HEK293 (cell line): ENCODE measurements at regions not wholly inside any gene's neighbourhood (a gene's known extent, or its start where the extent isn't known, plus 50 kb on each side); places are given as distances from the start of the nearest gene placed in this dataset.

Experiments used
- CTCF ChIA-PET: fragments of 350-600 bp; formaldehyde crosslinking; extraction: SDS; loops from one replicate; lab custom pipeline; 2021; ENCODE audit warnings: antibody characterized with exemption; lab: Yijun Ruan, JAX
- POLR2A ChIA-PET: fragments of 300-600 bp; formaldehyde crosslinking; extraction: SDS; loops from one replicate; lab custom pipeline; 2020; ENCODE audit warnings: antibody characterized with exemption, inconsistent platforms; lab: Yijun Ruan, JAX
- H3K27ac ChIP-seq: fragments of 200-500 bp; sonication (Bioruptor generic); 2 replicates; pipeline ENCODE4 v1.5.1; 2014; ENCODE audit warnings: low read depth, low read length, control low read depth, inconsistent platforms; ENCODE audit errors: extremely low read depth
- H3K36me3 ChIP-seq, 2 experiments: fragments of 200-500 bp in 1 of 2; sonication (Bioruptor generic) in 1 of 2; 1 replicate in 1 of 2; 2 replicates in 1 of 2; pipeline ENCODE4 v1.5.1; 2014 to 2017; ENCODE audit warnings: inconsistent platforms in 2 of 2, low read length in 2 of 2; ENCODE audit not compliant: control insufficient read depth in 2 of 2, insufficient read depth in 1 of 2
- H3K4me1 ChIP-seq: fragments of 200-500 bp; sonication (Bioruptor generic); 2 replicates; pipeline ENCODE4 v1.5.1; 2014; ENCODE audit warnings: mild to moderate bottlenecking, low read length, inconsistent platforms; ENCODE audit not compliant: control insufficient read depth, insufficient read depth
- H3K4me3 ChIP-seq: 2 replicates; pipeline ENCODE4 v1.5.1; 2011; ENCODE audit warnings: low read depth, mild to moderate bottlenecking, control low read depth, low read length, moderate library complexity
- H3K9me3 ChIP-seq: fragments of 200-500 bp; sonication (Bioruptor generic); 2 replicates; pipeline ENCODE4 v1.5.1; 2014; ENCODE audit warnings: low read depth, low read length, inconsistent platforms; ENCODE audit not compliant: control insufficient read depth, insufficient read depth
- BCL11B ChIP-seq: fragments of 450-650 bp; formaldehyde crosslinking; IDR thresholded peaks from 2 replicates; pipeline ENCODE4 v1.5.1; 2016; ENCODE audit warnings: low read depth, missing biosample characterization, missing genetic modification characterization
- SP7 ChIP-seq: fragments of 450-650 bp; formaldehyde crosslinking; IDR thresholded peaks from 2 replicates; pipeline ENCODE4 v1.5.1; 2016; ENCODE audit warnings: missing biosample characterization, missing genetic modification characterization
- ZNF146 ChIP-seq: fragments of 450-650 bp; formaldehyde crosslinking; IDR thresholded peaks from 2 replicates; pipeline ENCODE4 v1.5.1; 2016; ENCODE audit warnings: missing biosample characterization, missing genetic modification characterization
- ZNF248 ChIP-seq: fragments of 450-650 bp; formaldehyde crosslinking; IDR thresholded peaks from 2 replicates; pipeline ENCODE4 v1.5.1; 2017; ENCODE audit warnings: missing biosample characterization, missing genetic modification characterization
- ZNF266 ChIP-seq: fragments of 450-650 bp; formaldehyde crosslinking; IDR thresholded peaks from 2 replicates; pipeline ENCODE4 v1.5.1; 2016; ENCODE audit warnings: missing biosample characterization, missing genetic modification characterization, low read depth
- ZNF37A ChIP-seq: fragments of 450-650 bp; IDR thresholded peaks from 2 replicates; pipeline ENCODE4 v1.5.1; 2018; ENCODE audit warnings: missing biosample characterization, missing genetic modification characterization
- ZNF404 ChIP-seq: fragments of 450-650 bp; formaldehyde crosslinking; IDR thresholded peaks from 2 replicates; pipeline ENCODE4 v1.5.1; 2017; ENCODE audit warnings: missing biosample characterization, missing genetic modification characterization
- ZNF558 ChIP-seq: fragments of 450-650 bp; formaldehyde crosslinking; IDR thresholded peaks from 2 replicates; pipeline ENCODE4 v1.5.1; 2016; ENCODE audit warnings: missing biosample characterization, missing genetic modification characterization
- ZNF624 ChIP-seq: fragments of 450-650 bp; formaldehyde crosslinking; IDR thresholded peaks from 2 replicates; pipeline ENCODE4 v1.5.1; 2017; ENCODE audit warnings: missing biosample characterization, missing genetic modification characterization
- ZNF677 ChIP-seq: fragments of 450-650 bp; IDR thresholded peaks from 2 replicates; pipeline ENCODE4 v1.5.0; 2018; ENCODE audit warnings: missing biosample characterization, mild to moderate bottlenecking, missing genetic modification characterization, moderate library complexity
- ZNF747 ChIP-seq: fragments of 450-650 bp; formaldehyde crosslinking; IDR thresholded peaks from 2 replicates; pipeline ENCODE4 v1.5.1; 2016; ENCODE audit warnings: missing biosample characterization, missing genetic modification characterization
- ZSCAN16 ChIP-seq: fragments of 450-650 bp; formaldehyde crosslinking; IDR thresholded peaks from 2 replicates; pipeline ENCODE4 v1.5.1; 2016; ENCODE audit warnings: missing biosample characterization, missing genetic modification characterization
- ZSCAN23 ChIP-seq: fragments of 450-650 bp; formaldehyde crosslinking; IDR thresholded peaks from 2 replicates; pipeline ENCODE4 v1.5.1; 2016; ENCODE audit warnings: missing biosample characterization, missing genetic modification characterization
- TF ChIP-seq, protein P1 (sequence below): fragments of 450-650 bp; formaldehyde crosslinking; IDR thresholded peaks from 2 replicates; pipeline ENCODE4 v1.5.1; 2016; ENCODE audit warnings: missing biosample characterization, missing genetic modification characterization
- TF ChIP-seq, protein P2 (sequence below): fragments of 450-650 bp; formaldehyde crosslinking; IDR thresholded peaks from 2 replicates; pipeline ENCODE4 v1.5.1; 2016; ENCODE audit warnings: missing biosample characterization, missing genetic modification characterization
- TF ChIP-seq, protein P3 (sequence below): fragments of 450-650 bp; formaldehyde crosslinking; IDR thresholded peaks from 2 replicates; pipeline ENCODE4; 2016; ENCODE audit warnings: missing biosample characterization, missing genetic modification characterization
- TF ChIP-seq, protein P4 (sequence below): fragments of 450-650 bp; formaldehyde crosslinking; conservative IDR thresholded peaks from 2 replicates; pipeline ENCODE4 v1.5.1; 2016; ENCODE audit warnings: low read depth, missing biosample characterization, missing genetic modification characterization
- TF ChIP-seq, protein P5 (sequence below): fragments of 450-650 bp; formaldehyde crosslinking; IDR thresholded peaks from 2 replicates; pipeline ENCODE4 v1.5.1; 2016; ENCODE audit warnings: missing biosample characterization, missing genetic modification characterization

DNA sequence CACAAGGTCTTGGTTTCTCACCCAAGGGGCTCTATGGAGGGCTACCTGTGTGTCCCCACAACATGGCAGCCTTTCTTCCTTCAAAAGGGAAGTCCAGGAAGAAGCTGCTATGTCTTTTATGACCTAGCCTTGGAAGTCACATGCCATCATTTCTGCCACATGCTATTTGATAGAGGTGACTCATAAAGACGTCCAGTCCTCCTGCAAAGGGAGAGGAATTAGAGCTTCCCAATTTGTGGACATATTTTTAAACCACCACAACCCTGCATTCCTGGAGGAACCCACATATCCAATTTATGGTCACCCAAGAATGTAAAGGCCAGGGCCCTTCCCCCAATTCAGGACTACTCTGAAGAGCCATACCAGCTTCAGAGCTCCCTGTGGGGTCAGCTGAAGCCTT lies 246.2 kb downstream of the CYP26B1 start:
- CTCF ChIA-PET, result interaction anchor here (0.6 to 2.0 kb wide), 5 partner anchors 12 to 1365 kb away, joined by 3 to 5 read pairs (median 3); no protein-coding TSS in a partner anchor

DNA sequence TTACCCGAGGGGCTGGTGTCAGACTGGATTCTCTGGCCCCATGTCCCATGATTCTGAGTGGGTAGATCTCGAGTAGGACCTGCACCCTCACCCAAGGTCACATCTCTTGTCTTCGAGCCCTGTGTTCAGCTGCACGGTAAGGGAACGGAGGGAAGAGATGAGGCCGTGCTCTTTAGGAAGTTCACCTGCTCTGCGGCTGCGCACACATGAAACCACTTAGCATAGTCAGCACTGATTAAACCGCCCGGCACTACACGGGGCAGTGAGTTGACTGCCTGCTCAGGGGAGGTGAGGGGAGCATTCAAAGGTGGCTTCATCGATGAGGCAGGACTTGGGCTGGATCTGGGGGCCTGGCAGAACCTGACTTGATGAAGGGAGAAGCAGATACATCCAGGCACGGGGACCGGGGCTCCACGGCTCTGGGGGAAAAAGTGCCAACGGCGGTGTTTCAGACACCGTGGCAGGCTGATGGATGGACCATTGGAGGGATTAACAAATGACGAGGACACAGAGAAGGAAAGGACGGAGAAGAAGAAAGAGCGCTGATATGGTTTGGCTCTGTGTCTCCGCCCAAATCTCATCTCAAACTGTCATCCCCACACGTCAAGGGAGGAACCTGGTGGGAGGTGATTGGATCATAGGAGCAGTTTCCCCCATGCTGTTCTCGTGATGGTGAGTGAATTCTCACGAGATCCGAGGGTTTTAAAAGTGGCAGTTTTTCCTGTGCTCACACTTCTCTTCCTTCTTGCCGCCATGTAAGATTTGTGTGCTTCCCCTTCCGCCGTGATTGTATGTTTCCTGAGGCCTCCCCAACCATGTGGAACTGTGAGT lies 248.6 kb downstream of the CYP26B1 start:
- H3K27ac ChIP-seq, result no peak overlapping the region
- H3K4me3 ChIP-seq, result no peak overlapping the region
- TF ChIP-seq BCL11B (tag by site-specific recombination) (no peak), ZNF558 (tag by site-specific recombination) (no peak), ZNF146 (tag by site-specific recombination) (no peak), ZSCAN23 (tag by site-specific recombination) (no peak), SP7 (tag by site-specific recombination) (no peak), ZNF624 (tag by site-specific recombination) (no peak), ZNF747 (tag by site-specific recombination) (no peak), ZNF248 (tag by site-specific recombination) (no peak)
- no peaks in the 10 kb centered on the region for H3K9me3 ChIP-seq
- ChIA-PET POLR2A (no interaction called here), CTCF (interaction anchor here (0.6 kb wide), 1 partner anchor 654 kb away, joined by 3 read pairs; no protein-coding TSS in a partner anchor)
- no peaks in the 10 kb centered on the region for H3K36me3 ChIP-seq
- no peaks in the 10 kb centered on the region for H3K4me1 ChIP-seq

More for the DNA sequence above, 246.2 kb downstream of the CYP26B1 start:
- Histone ChIP-seq H3K9me3 (no peaks in the 10 kb centered on the region; the same call in 1 of the 2 replicates), H3K36me3 (no peaks in the 10 kb centered on the region), H3K4me1 (no peaks in the 10 kb centered on the region), H3K27ac (no peak overlapping the region), H3K4me3 (no peak overlapping the region)
- TF ChIP-seq, protein P1, sequence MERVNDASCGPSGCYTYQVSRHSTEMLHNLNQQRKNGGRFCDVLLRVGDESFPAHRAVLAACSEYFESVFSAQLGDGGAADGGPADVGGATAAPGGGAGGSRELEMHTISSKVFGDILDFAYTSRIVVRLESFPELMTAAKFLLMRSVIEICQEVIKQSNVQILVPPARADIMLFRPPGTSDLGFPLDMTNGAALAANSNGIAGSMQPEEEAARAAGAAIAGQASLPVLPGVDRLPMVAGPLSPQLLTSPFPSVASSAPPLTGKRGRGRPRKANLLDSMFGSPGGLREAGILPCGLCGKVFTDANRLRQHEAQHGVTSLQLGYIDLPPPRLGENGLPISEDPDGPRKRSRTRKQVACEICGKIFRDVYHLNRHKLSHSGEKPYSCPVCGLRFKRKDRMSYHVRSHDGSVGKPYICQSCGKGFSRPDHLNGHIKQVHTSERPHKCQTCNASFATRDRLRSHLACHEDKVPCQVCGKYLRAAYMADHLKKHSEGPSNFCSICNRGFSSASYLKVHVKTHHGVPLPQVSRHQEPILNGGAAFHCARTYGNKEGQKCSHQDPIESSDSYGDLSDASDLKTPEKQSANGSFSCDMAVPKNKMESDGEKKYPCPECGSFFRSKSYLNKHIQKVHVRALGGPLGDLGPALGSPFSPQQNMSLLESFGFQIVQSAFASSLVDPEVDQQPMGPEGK (tag by site-specific recombination), result no peak
- POLR2A ChIA-PET, result no interaction called here

DNA sequence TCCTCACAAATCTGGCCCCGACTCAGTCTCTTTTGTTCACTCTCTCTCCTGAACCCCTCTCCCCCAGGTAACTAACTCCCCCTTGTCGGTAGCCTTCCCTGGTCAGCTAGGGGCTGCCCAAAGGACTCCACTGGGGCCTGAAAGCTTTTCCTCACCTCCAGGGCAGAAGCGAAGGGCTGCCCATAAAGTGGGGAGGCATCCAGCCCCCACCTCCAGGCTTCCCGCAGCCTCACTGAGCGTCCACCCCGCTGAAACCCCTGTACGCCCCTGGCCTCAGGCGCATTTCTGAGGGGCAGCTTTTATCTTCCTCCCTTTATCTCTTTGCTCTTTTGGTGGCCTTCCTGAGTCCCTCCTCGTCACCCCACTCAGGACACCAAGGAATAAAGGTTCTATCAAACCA lies 249.3 kb downstream of the CYP26B1 start:
- no peak overlapping the region for H3K4me3 ChIP-seq
- no peak overlapping the region for H3K27ac ChIP-seq
- POLR2A ChIA-PET, result no interaction called here
- H3K9me3 ChIP-seq, result no peaks in the 10 kb centered on the region
- H3K36me3 ChIP-seq, result no peaks in the 10 kb centered on the region
- H3K4me1 ChIP-seq, result no peaks in the 10 kb centered on the region
- CTCF ChIA-PET, result interaction anchor here (0.7 kb wide), 1 partner anchor 27 kb away, joined by 3 read pairs; no protein-coding TSS in a partner anchor
- no peak for TF ChIP-seq ZSCAN16 (tag by site-specific recombination)
- TF ChIP-seq, protein P2, sequence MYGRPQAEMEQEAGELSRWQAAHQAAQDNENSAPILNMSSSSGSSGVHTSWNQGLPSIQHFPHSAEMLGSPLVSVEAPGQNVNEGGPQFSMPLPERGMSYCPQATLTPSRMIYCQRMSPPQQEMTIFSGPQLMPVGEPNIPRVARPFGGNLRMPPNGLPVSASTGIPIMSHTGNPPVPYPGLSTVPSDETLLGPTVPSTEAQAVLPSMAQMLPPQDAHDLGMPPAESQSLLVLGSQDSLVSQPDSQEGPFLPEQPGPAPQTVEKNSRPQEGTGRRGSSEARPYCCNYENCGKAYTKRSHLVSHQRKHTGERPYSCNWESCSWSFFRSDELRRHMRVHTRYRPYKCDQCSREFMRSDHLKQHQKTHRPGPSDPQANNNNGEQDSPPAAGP (tag by site-specific recombination), result no peak
- TF ChIP-seq, protein P3, sequence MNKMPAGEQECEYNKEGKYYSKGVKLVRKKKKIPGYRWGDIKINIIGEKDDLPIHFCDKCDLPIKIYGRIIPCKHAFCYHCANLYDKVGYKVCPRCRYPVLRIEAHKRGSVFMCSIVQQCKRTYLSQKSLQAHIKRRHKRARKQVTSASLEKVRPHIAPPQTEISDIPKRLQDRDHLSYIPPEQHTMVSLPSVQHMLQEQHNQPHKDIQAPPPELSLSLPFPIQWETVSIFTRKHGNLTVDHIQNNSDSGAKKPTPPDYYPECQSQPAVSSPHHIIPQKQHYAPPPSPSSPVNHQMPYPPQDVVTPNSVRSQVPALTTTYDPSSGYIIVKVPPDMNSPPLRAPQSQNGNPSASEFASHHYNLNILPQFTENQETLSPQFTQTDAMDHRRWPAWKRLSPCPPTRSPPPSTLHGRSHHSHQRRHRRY (tag by site-specific recombination), result no peak
- TF ChIP-seq, protein P4, sequence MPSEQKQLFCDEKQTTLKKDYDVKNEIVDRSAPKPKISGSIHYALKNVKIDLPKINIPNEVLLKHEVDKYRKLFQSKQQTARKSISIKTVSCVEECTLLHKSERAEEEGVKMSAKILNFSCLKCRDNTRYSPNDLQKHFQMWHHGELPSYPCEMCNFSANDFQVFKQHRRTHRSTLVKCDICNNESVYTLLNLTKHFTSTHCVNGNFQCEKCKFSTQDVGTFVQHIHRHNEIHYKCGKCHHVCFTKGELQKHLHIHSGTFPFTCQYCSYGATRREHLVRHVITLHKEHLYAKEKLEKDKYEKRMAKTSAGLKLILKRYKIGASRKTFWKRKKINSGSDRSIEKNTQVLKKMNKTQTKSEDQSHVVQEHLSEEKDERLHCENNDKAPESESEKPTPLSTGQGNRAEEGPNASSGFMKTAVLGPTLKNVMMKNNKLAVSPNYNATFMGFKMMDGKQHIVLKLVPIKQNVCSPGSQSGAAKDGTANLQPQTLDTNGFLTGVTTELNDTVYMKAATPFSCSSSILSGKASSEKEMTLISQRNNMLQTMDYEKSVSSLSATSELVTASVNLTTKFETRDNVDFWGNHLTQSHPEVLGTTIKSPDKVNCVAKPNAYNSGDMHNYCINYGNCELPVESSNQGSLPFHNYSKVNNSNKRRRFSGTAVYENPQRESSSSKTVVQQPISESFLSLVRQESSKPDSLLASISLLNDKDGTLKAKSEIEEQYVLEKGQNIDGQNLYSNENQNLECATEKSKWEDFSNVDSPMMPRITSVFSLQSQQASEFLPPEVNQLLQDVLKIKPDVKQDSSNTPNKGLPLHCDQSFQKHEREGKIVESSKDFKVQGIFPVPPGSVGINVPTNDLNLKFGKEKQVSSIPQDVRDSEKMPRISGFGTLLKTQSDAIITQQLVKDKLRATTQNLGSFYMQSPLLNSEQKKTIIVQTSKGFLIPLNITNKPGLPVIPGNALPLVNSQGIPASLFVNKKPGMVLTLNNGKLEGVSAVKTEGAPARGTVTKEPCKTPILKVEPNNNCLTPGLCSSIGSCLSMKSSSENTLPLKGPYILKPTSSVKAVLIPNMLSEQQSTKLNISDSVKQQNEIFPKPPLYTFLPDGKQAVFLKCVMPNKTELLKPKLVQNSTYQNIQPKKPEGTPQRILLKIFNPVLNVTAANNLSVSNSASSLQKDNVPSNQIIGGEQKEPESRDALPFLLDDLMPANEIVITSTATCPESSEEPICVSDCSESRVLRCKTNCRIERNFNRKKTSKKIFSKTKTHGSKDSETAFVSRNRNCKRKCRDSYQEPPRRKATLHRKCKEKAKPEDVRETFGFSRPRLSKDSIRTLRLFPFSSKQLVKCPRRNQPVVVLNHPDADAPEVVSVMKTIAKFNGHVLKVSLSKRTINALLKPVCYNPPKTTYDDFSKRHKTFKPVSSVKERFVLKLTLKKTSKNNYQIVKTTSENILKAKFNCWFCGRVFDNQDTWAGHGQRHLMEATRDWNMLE (tag by site-specific recombination), result no peak
- TF ChIP-seq, protein P5, sequence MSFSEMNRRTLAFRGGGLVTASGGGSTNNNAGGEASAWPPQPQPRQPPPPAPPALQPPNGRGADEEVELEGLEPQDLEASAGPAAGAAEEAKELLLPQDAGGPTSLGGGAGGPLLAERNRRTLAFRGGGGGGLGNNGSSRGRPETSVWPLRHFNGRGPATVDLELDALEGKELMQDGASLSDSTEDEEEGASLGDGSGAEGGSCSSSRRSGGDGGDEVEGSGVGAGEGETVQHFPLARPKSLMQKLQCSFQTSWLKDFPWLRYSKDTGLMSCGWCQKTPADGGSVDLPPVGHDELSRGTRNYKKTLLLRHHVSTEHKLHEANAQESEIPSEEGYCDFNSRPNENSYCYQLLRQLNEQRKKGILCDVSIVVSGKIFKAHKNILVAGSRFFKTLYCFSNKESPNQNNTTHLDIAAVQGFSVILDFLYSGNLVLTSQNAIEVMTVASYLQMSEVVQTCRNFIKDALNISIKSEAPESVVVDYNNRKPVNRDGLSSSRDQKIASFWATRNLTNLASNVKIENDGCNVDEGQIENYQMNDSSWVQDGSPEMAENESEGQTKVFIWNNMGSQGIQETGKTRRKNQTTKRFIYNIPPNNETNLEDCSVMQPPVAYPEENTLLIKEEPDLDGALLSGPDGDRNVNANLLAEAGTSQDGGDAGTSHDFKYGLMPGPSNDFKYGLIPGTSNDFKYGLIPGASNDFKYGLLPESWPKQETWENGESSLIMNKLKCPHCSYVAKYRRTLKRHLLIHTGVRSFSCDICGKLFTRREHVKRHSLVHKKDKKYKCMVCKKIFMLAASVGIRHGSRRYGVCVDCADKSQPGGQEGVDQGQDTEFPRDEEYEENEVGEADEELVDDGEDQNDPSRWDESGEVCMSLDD (tag by site-specific recombination), result no peak
- TF ChIP-seq BCL11B (tag by site-specific recombination), result no peak
- TF ChIP-seq ZNF266 (tag by site-specific recombination), result no peak
- TF ChIP-seq ZNF677, result no peak
- TF ChIP-seq ZNF37A (tag by site-specific recombination), result no peak
- no peak for TF ChIP-seq ZNF404 (tag by site-specific recombination)
